HG03469 (cell line): ENCODE measurements at regions not wholly inside any gene's neighbourhood (a gene's known extent, or its start where the extent isn't known, plus 50 kb on each side); places are given as distances from the start of the nearest gene placed in this dataset.

Source experiments
- ATAC-seq: cut with Tn5 transposase; IDR thresholded peaks from one replicate; pipeline ENCODE4 v1.9.1; 2021; ENCODE audit warnings: mild to moderate bottlenecking, moderate library complexity, moderate number of reproducible peaks; ENCODE audit not compliant: unreplicated experiment

DNA sequence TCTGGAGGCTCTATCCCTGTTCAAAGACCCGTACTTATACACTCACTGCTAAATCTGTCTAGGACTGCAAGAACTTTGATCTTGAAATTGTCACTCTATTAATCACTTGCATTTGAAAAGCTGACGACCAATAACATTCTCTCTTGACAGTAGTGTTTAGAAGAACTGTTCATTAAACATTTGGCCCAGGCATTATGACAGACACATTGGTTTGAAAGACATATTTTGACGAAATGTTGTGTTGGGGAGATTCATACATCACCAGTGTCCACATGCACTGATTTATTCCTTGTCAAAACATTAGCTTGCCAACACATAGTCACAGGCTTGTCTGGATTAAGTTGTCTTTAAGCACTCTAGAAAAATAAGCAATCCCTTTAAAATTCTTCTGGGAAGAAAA lies 951.3 kb downstream of the ADGRL2 start:
- ATAC-seq, result no peak

DNA sequence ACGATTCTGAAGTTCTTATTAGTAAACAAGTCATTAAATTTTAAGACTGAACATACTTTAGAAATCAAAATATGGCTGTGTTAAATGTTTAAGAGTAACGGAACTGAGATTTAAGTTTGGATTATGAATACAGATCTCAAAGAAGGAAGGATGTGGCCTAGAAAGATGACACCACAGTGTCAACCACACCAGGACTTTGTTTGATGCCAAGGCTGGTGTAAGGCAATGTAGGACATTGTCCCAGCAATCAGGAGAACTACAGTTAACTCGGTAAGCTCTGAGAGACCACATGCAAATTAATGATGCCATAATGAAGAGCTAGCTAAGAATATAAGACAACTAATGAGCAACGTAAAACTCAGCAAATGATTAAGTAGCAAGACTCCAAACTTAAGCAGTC lies 932.9 kb downstream of the ADGRL2 start:
- ATAC-seq, result no peak

DNA sequence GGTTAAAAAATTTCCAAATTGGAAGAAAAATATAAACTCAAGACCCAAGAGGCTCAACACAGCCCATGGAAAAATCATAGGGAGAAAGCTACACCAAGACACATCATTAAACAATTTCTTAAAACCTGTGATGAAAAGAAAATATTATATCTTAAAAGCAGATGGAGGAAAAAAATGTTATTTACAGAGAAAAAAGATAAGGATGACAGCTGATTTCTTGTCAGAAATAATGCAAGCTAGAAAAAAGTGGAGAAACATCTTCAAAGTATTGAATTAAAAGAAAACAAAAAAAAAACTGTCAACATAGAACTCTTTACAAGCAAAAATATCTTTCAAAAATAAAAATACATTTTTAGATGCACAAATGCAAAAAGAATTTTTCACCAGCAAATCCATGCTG lies 930.5 kb downstream of the ADGRL2 start:
- no peak for ATAC-seq

DNA sequence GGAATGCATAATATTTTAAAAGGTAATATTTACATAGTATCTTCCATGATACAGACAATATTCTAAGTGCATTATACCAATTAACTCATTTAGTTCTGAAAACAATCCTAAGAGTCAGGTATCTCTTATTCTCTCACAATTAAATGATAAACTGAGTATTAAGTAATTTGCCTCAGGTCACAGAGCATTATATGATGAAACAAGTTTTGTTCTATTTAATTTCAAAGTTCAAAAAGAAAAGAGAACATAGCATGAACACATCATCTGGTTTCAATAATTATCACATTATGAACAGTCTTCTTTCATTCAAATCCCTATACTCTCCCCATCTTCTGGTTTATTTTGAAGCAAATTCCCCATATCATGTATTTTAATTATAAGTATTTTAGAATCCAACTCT lies 927.5 kb downstream of the ADGRL2 start:
- ATAC-seq, result no peak

DNA sequence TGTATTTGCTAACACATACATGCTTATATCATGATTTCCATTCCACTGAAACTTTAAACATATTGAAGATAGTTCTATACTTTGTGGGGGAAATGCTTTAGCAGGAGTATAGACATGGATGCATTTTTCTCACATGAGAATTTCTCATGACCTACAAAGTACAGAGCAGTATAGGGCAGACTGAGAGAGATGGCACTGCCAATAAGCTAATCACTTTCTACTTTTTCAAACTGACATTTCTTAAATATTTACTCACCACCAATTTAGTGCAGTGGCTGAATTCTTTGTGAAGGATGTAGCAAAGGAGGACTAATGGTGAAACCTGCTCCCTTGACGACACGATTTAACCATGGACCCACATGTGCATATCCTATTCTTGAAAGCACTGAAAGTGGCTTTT lies 923.5 kb downstream of the ADGRL2 start:
- ATAC-seq, result no peak

DNA sequence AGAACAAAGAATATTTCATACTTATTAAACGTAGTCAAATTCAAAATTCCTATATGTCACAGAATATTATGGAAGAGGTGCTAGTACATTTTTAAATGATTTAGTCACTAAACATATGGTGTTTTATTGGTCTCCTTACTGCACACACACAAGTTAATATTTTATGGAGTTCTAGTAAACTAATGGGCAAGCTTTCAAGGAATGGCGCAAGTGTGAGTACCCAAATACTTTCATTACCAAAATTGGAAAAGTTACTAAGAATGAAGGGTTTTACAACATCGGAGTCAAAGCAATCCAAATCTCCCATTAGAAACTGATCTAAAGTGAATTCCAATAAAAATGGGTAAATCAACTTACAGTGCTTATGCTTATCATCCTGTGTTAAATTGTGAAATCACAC lies 921.9 kb downstream of the ADGRL2 start:
- ATAC-seq, result no peak

DNA sequence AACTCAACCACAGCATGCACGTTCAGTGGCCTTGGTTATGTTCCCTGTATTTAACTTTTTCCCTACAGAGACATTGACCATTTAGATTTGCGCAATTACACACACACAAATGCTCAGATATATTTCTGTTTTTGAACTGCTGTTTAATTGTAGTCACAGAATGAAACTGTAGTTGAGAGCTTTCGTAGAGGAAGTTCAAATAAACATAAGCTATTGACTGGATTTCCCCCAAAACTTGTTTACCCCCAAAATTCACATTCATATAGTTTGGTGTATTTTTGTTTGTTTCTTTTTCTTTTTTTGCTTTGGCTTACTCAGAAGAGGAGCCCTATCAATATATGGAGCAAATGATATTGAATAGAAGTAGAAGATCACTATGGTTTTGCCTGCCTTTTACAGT lies 921.0 kb downstream of the ADGRL2 start:
- ATAC-seq, result no peak

DNA sequence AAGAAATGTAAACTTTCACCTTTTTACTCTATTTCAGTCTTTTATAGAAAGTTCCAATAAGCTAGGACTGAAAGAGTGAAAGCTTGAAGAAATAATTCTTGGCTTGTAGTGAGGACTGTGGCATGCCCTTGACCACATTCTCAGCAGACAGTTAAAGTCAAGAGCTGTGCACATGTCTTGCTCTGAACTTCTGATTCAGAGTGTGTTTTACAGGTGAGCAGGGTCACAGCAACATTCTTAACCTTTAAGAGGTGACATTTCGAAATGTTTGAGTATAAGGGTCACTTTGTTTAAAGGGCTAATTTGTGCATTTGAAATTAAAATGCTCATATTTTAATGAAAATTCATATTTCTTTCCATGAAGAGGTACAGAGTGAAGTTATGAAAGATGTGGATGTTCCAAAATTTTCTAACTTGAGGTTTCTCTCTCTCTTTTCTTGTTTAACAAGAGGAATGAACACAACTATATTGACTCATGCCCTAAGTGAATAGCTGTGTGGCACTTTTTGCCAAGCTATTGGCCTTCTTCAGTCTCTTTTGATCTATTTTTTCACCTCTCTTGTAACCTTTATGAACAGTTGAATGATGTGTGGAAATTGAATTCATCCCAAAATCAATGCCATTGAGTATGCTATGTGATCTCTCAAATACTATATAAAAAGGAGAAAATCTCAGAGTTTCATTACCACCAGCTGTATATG lies 918.1 kb downstream of the ADGRL2 start:
- no peak for ATAC-seq

DNA sequence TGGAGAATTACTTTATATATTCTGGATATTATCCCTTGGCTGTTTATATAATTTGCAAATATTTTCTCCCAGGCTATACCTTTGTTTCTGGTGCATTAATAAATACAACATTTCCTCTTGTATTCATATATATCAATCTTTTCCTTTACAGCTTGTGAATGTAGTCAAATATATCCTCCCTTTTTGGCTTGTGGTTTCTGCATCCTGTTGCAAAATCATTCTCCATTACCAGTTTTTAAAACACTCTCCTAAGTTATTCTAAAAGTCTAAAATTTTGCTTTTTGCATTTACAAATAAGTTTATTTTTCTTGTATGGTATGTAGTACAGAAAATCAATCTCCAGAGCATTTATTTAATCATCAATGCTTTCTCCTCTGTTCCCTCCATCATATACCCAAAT lies 909.4 kb downstream of the ADGRL2 start:
- no peak for ATAC-seq

DNA sequence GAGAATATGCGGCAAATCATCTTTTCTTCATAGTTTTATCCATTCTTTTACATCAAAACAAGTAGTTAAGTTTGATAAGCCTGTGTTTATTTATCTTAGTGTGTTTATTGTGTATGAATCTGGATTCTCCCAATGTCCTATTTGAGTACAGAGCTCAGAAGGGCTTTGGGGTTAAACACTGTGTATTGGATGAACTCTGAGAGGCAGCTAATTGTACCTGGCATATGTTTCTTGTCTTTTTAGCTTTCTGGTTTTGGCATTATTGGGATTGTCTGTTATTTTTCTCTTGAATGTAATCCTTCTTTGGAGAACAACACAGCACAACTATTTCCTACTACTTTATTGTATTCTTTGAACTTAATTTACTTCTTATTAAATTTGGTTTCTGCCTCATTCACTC lies 906.9 kb downstream of the ADGRL2 start:
- ATAC-seq, result no peak

DNA sequence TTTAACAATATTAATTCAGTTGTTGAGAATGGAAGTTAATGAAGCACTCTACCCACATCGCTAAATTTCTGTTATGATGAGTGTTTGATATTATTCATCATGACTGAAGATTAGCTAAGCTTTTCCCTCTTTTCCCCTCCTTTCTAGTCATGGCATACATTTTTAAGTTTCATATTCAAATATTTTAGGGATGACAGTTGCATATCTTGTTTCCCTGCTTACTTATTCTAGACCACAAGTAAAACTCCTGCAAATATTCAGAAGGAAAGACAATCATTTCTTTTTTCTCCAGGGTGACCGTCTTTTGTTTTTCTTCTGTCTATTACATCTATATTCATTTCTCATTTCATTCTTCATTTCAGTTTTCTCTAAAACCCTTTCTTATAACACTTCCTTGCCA lies 906.0 kb downstream of the ADGRL2 start:
- no peak for ATAC-seq

DNA sequence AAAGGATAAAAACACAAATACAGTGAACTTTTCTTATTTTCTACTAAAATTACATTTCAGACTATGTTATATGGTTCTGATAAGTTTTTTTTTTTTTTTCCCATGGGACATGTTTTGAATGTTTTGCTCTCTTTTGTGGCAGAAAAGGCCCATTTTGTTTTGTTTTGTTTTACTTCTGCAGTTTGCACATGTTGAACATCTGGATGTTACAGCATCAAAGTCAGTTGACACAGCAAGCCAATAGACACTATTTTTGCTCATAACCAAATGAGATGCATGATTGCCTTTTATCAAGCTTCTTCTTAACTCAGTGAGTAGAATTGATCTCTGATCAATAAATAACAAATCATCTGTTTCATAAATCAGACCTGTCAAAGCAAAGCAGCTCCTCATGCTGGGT lies 904.2 kb downstream of the ADGRL2 start:
- no peak for ATAC-seq

DNA sequence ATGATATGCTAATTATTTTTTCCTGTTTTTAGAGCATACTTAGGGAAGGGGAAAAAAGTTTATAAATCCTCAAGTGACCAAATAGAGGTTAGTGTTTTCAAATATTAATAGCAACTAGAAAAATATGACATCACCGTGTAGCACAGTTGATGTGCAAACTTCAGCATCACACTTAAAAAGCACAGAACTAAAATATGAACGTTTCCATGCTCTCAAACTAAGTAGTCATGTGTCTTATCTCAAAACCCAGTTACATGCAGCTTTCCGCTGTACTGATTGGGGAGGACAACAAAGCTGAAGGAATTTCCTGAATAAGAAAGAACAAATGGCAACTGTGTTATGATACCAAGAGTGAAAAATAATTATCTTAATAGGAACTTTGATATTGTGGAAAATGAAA lies 903.7 kb downstream of the ADGRL2 start:
- no peak for ATAC-seq

DNA sequence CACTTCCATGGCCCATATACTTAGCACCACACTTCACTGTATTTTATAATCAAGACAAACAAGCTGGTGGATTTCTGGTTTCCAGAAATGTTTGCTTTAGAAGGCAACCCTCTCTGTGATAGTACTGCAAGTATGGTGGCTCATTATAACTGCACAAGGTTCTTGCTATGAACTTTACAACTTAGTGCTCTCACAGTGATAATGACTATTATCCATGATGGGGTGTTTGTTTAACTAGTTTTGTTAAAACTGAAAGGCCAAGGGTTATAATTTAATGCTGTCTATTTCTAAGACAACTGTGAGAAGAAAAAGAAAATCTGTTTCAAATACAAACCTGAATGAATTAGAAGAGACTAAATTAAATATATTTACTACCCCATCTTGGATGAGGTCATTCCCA lies 903.2 kb downstream of the ADGRL2 start:
- no peak for ATAC-seq

DNA sequence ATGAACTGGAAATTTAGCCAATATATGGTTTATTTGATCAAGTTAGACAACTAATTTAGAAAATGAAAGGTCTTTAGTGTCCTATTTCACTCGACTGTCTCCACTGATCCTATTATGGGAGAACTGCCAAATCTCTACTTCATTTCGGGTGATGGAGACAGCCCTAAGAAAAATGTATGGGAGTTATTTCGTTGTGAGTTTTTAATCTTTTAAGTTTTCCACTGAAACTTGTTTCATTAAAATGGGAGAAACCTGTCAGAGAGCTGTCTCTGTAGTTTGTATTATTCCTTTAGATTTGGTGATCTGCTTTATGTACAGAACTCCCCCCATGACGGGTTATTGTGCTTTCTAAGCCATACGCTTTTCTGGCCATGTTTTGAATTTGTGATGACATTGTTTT lies 899.7 kb downstream of the ADGRL2 start:
- ATAC-seq, result no peak

DNA sequence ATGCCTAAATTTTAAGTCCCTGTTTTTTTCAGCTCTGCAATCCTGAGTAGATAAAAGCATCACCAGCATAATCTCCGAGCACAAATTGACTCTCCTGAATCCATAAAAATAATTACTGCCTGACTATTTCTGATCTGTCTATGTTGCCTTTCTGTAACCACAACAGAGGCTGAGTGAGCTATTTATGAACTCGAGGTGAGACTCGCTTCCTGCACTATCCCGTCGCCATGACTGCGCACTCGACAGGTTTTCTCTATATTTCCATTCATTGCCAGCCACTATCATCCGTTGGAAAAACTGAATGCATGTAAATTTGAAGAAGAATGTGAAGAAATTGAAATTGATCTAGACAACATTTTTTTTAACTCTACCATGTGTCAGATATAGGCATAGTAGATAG lies 897.2 kb downstream of the ADGRL2 start:
- no peak for ATAC-seq

DNA sequence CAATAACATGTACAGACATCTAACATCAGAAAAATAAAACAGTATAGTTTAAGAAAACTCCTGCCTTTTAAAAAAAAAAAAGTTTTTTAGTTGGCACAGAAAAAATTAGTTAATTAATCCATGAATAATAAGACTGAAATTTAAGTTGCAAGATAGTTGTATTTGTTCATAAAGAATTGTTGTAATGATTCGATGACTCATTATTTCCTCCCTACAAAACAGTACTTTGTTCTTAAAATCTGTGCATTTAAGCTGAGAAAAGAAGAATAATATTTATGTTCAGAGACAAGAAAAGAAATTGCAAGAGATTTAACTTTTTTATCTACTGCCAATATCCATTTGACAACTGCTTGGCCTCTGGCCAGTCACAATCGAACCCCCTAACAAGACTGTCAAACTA lies 894.7 kb downstream of the ADGRL2 start:
- no peak for ATAC-seq

DNA sequence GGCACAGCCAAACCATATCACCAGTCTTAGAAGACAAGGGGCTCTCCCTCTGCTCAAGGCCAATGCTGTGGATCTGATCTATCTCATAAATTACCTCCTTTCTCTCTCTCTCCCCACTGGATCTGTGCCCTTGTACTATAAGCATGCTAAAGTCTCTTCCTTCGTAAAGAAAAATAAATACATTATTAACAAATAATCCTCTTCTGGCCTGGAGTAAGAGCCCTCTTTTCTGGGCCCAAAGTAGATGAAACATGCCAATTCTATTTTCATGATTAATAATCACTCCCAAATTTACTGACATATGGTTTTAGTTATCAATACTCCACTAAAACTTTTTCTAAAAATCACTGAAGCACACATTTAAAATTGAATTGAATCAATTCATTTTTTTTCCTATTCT lies 889.7 kb downstream of the ADGRL2 start:
- ATAC-seq, result no peak

DNA sequence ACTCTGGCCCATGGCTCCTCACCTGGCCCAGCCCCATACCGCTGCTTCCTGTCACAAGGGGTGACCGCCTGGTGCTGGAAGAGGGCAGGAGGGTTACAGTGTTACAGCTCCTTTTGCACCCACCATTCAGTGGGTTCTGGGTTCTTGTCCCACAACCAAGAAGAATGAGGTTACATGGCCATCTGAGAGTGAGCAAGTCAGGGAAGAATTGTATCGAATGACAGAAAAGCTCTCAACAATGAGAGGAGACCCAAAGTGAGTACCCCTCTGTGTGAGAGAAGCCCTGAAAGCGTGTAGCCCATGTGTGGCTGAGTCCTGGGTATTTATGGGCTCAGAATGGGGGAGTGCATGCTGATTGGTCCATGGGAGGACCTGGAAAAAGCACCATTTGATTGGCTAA lies 888.5 kb downstream of the ADGRL2 start:
- ATAC-seq, result no peak

DNA sequence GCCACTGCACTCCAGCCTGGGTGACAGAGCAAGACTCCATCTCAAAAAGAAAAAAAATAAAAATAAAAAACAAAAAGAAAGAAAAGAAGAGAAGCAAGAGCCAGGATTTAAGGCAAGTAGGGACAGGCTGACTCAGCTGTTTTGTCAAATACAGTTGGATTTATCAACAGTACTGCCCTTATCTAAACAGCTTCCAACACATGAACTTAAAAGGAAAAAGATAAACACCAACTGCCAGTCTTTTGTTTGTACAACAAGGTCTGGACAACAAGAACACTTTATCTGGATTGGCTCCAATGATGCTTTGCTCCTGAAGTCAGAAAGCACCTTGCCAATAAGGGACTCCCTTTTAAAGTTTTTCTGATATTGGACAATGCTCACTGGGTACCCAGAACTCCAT lies 886.0 kb downstream of the ADGRL2 start:
- ATAC-seq, result no peak

DNA sequence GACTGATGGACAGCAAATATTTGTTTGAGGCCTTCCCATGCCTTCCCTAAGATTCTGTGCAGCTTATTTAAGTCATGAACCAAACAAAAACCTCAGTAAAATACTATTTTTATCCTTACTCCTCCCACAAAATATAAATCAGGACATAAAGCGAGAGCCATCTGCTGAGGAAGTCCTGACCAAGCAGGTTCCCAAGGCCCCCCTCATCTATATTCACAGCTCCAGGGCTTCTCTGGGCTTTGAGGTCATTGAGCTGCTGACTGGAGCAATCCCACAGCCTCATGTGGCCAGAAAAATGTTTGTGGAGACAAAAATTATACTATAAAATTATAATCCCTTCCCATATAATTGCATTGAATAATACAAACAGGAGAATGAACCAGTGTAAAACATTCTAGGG lies 846.2 kb downstream of the ADGRL2 start:
- no peak for ATAC-seq

DNA sequence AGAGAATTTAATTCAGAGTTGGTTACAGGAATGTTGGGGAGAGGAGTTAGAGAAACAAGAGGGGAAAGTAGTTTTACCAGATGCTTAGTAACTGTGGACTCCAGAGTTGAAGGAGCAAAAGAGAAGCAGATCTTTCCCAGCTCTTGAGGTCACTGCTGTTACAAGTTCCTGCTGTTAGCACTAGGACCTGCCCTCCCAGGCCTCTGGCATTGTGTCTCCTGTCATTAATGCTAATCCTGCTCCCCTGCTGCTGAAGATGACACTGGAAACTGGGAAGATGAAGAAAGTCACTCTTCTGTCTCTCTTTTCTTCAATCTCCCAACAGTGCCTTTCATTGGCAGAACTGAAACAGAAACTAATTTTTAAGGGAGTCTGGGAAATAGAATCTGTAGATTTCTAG lies 845.6 kb downstream of the ADGRL2 start:
- no peak for ATAC-seq

DNA sequence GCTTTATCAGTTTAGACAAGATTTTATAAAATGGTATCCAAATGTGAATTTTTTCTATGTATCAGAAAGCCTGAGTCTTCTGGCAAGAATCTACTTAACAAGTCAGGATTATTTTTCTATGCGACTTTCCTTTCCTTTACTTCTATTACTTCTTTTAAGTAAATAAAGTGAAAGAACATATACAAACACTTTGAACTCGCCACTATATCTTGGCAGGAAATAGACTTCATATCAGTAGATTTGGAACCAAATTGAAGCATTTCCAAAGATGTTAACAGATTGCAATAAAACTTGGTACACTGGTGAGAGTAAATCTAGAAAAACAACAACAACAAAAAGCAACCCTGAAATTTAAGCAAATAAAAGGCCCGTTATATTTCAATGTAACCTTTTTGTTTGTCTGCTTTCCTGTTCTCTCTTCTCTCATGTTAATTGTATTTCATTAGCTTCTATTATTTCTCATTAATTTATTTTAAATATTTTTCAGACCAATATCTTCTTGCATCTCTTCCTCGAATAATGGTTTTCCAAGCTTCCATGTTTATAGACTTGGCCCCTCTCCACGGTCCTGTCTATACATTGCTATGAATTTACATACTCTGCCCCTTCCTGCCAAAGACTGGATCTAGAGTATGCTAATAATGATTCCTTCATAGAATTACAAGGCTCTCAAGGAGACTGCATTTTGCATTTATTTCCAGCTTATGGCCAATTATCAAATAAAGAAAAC lies 843.6 kb downstream of the ADGRL2 start:
- ATAC-seq, result no peak
